ENCODE measurements at regions not wholly inside any gene's neighbourhood (a gene's known extent, or its start where the extent isn't known, plus 50 kb on each side); places are given as distances from the start of the nearest gene placed in this dataset.

GRCh38 chr5:56494300-56494731, 261.2 kb upstream of the ANKRD55 start (continued):
- TF ChIP-seq ZFP91 (CRISPR knock-in tag; IDR thresholded peaks at IDR 0.05) (no peak), DPF2 (IDR thresholded peaks at IDR 0.05) (no peak), IRF2 (CRISPR knock-in tag; IDR thresholded peaks at IDR 0.05) (no peak), ZNF12 (CRISPR knock-in tag; IDR thresholded peaks at IDR 0.05) (no peak), ZNF639 (CRISPR knock-in tag; conservative IDR thresholded peaks at IDR 0.05 in 1 of 2, IDR thresholded peaks at IDR 0.05 in 1 of 2) (0 out of 4 replicates have a peak, but pooled peaks of 1 of the 2 experiments have one; percentile 18), ZNF740 (CRISPR knock-in tag; IDR thresholded peaks at IDR 0.05) (no peak; the same call in 1 of the 2 replicates), ZNF740 (tag; IDR thresholded peaks at IDR 0.05) (no peak), ETS1 (conservative IDR thresholded peaks at IDR 0.05; ENCODE audit: control insufficient read depth, low read depth, low read length) (no peak), MITF (IDR thresholded peaks at IDR 0.05) (0 out of 2 replicates have a peak, but pooled peaks have one; percentile 37), ZNF583 (CRISPR knock-in tag; IDR thresholded peaks at IDR 0.05) (no peak), ZNF274 (IDR thresholded peaks at IDR 0.05; ENCODE audit: borderline replicate concordance, low read depth, low read length) (no peak), MCM7 (IDR thresholded peaks at IDR 0.05) (no peak), GTF2F1 (IDR thresholded peaks at IDR 0.05; ENCODE audit: low read depth, low read length) (no peak), CREB5 (CRISPR knock-in tag; IDR thresholded peaks at IDR 0.05) (no peak), CLOCK (CRISPR knock-in tag; IDR thresholded peaks at IDR 0.05; ENCODE audit: borderline replicate concordance) (no peak)

All from K562 (cell line).